KMS-11 (cell line): ENCODE measurements at regions not wholly inside any gene's neighbourhood (a gene's known extent, or its start where the extent isn't known, plus 50 kb on each side); places are given as distances from the start of the nearest gene placed in this dataset.

Source experiments
- H2AFZ ChIP-seq: fragments of 200-600 bp; sonication (generic); 2 replicates; pipeline ENCODE4 v1.6.1; 2016; ENCODE audit warnings: antibody characterized with exemption, mixed run types, low read depth
- H3K27ac ChIP-seq: fragments of 200-600 bp; sonication (generic); 2 replicates; pipeline ENCODE4 v1.6.1; 2016; ENCODE audit warnings: mild to moderate bottlenecking, mixed run types
- H3K27me3 ChIP-seq: fragments of 200-600 bp; sonication (generic); 2 replicates; pipeline ENCODE4 v1.6.1; 2017; ENCODE audit warnings: mild to moderate bottlenecking, low read depth, mixed run types, moderate library complexity; ENCODE audit not compliant: insufficient read depth
- H3K36me3 ChIP-seq: fragments of 200-600 bp; sonication (generic); 2 replicates; pipeline ENCODE4 v1.6.1; 2017; ENCODE audit warnings: mild to moderate bottlenecking, mixed run types; ENCODE audit not compliant: insufficient read depth
- H3K4me1 ChIP-seq: fragments of 200-600 bp; sonication (generic); 2 replicates; pipeline ENCODE4 v1.6.1; 2016; ENCODE audit warnings: mild to moderate bottlenecking, low read depth, mixed run types; ENCODE audit not compliant: poor library complexity, severe bottlenecking
- H3K4me2 ChIP-seq: fragments of 200-600 bp; sonication (generic); 2 replicates; pipeline ENCODE4 v1.7.0; 2016; ENCODE audit warnings: mild to moderate bottlenecking, mixed run types
- H3K4me3 ChIP-seq: fragments of 200-600 bp; sonication (generic); IDR thresholded peaks from 2 replicates; pipeline ENCODE4 v1.6.1; 2017; ENCODE audit warnings: low read depth, low read length, mixed read lengths; ENCODE audit not compliant: insufficient read depth
- H3K79me2 ChIP-seq: fragments of 200-600 bp; sonication (generic); 2 replicates; pipeline ENCODE4 v1.6.1; 2016; ENCODE audit warnings: low read depth, mixed run types; ENCODE audit not compliant: insufficient read depth
- H3K9ac ChIP-seq: fragments of 200-600 bp; sonication (generic); 2 replicates; pipeline ENCODE4 v1.6.1; 2016; ENCODE audit warnings: mild to moderate bottlenecking, mixed run types
- H4K20me1 ChIP-seq: fragments of 200-600 bp; sonication (generic); 2 replicates; pipeline ENCODE4 v1.6.1; 2016; ENCODE audit warnings: mild to moderate bottlenecking, mixed run types; ENCODE audit not compliant: insufficient read depth
- CTCF ChIP-seq: fragments of 200-600 bp; sonication (generic); conservative IDR thresholded peaks from 2 replicates; pipeline ENCODE4 v1.6.1; 2017; ENCODE audit warnings: low read depth, mild to moderate bottlenecking, antibody characterized with exemption, low read length, moderate library complexity, mixed read lengths

GRCh38 chr9:102700936-102701335, 294.2 kb upstream of the CYLC2 start:
- Histone ChIP-seq H3K79me2 (no peaks in the 10 kb centered on the region), H3K9ac (no peak overlapping the region), H3K36me3 (no peaks in the 10 kb centered on the region), H3K27ac (no peak overlapping the region), H3K4me2 (no peak overlapping the region), H3K4me3 (no peak overlapping the region), H3K27me3 (no peaks in the 10 kb centered on the region), H2AFZ (no peak overlapping the region), H4K20me1 (no peaks in the 10 kb centered on the region), H3K4me1 (no peaks in the 10 kb centered on the region)
- TF ChIP-seq CTCF, result no peak

- H3K36me3 ChIP-seq, result no peaks in the 10 kb centered on the region
- H4K20me1 ChIP-seq, result no peaks in the 10 kb centered on the region
- H3K9ac ChIP-seq, result no peak overlapping the region
- TF ChIP-seq CTCF, result no peak
- no peak overlapping the region for H3K4me2 ChIP-seq
- H3K4me3 ChIP-seq, result no peak overlapping the region
- no peaks in the 10 kb centered on the region for H3K79me2 ChIP-seq
- no peaks in the 10 kb centered on the region for H3K4me1 ChIP-seq
- H3K27ac ChIP-seq, result no peak overlapping the region
- no peak overlapping the region for H2AFZ ChIP-seq
- no peaks in the 10 kb centered on the region for H3K27me3 ChIP-seq
These were observed 325.9 kb upstream of the CYLC2 start for GRCh38 chr9:102669220-102669619.

GRCh38 chr9:102652471-102652870, 342.7 kb upstream of the CYLC2 start:
- H3K4me2 ChIP-seq, result no peak overlapping the region
- no peak overlapping the region for H3K27ac ChIP-seq
- H2AFZ ChIP-seq, result no peak overlapping the region
- no peak overlapping the region for H3K9ac ChIP-seq
- H3K4me3 ChIP-seq, result no peak overlapping the region
- no peaks in the 10 kb centered on the region for H3K4me1 ChIP-seq
- no peak for TF ChIP-seq CTCF
- no peaks in the 10 kb centered on the region for H3K79me2 ChIP-seq
- H3K27me3 ChIP-seq, result no peaks in the 10 kb centered on the region
- H4K20me1 ChIP-seq, result no peaks in the 10 kb centered on the region
- H3K36me3 ChIP-seq, result no peaks in the 10 kb centered on the region

- no peak overlapping the region for H3K4me3 ChIP-seq
- H3K79me2 ChIP-seq, result no peaks in the 10 kb centered on the region
- H4K20me1 ChIP-seq, result no peaks in the 10 kb centered on the region
- H3K27ac ChIP-seq, result no peak overlapping the region
- TF ChIP-seq CTCF, result no peak
- H3K4me2 ChIP-seq, result no peak overlapping the region
- no peak overlapping the region for H3K9ac ChIP-seq
- H3K36me3 ChIP-seq, result no peaks in the 10 kb centered on the region
- no peaks in the 10 kb centered on the region for H3K27me3 ChIP-seq
- H3K4me1 ChIP-seq, result no peaks in the 10 kb centered on the region
- H2AFZ ChIP-seq, result no peak overlapping the region
These were observed 344.2 kb upstream of the CYLC2 start for GRCh38 chr9:102650896-102651295.

- Histone ChIP-seq H3K4me1 (no peaks in the 10 kb centered on the region), H3K36me3 (no peaks in the 10 kb centered on the region), H3K27ac (no peak overlapping the region), H3K9ac (no peak overlapping the region), H3K79me2 (no peaks in the 10 kb centered on the region), H2AFZ (no peak overlapping the region), H3K4me2 (no peak overlapping the region), H4K20me1 (no peaks in the 10 kb centered on the region), H3K27me3 (no peaks in the 10 kb centered on the region), H3K4me3 (no peak overlapping the region)
- TF ChIP-seq CTCF, result no peak
These were observed 352.5 kb upstream of the CYLC2 start for GRCh38 chr9:102642651-102643050.
